ENCODE measurements at regions not wholly inside any gene's neighbourhood (a gene's known extent, or its start where the extent isn't known, plus 50 kb on each side); places are given as distances from the start of the nearest gene placed in this dataset.
"Not testable (repeated sequence)": the region's sequence is repeated elsewhere in the genome, so short reads cannot be mapped to it uniquely, and the experiment has no call there.

- DNase-seq, result no peak
Observed at GRCh38 chr10:8640301-8640700, 585.8 kb downstream of the GATA3 start.

GRCh38 chr10:8640878-8641277 lies 586.4 kb downstream of the GATA3 start:
- no peak for DNase-seq

GRCh38 chr10:8656261-8656660 lies 601.8 kb downstream of the GATA3 start:
- no peak for DNase-seq

- no peak for DNase-seq
Observed at GRCh38 chr10:8659982-8660381, 605.5 kb downstream of the GATA3 start.

GRCh38 chr10:8661886-8662285 lies 607.4 kb downstream of the GATA3 start:
- DNase-seq, result no peak

- no peak for DNase-seq
Observed at GRCh38 chr10:8663131-8663530, 608.6 kb downstream of the GATA3 start.

- no peak for DNase-seq
Observed at GRCh38 chr10:8665322-8665721, 610.8 kb downstream of the GATA3 start.

- no peak for DNase-seq
Observed at GRCh38 chr10:8670461-8670860, 616.0 kb downstream of the GATA3 start.

GRCh38 chr10:8674230-8674629 lies 619.7 kb downstream of the GATA3 start:
- no peak for DNase-seq

GRCh38 chr10:8677642-8678041 lies 623.2 kb downstream of the GATA3 start:
- no peak for DNase-seq

GRCh38 chr10:8684916-8685315 lies 630.4 kb downstream of the GATA3 start:
- DNase-seq, result not testable (repeated sequence)

GRCh38 chr10:8688881-8689280 lies 634.4 kb downstream of the GATA3 start:
- DNase-seq, result no peak

GRCh38 chr10:8691498-8692017 lies 637.1 kb downstream of the GATA3 start:
- DNase-seq, result no peak

GRCh38 chr10:8693635-8694034 lies 639.1 kb downstream of the GATA3 start:
- not testable (repeated sequence) for DNase-seq

GRCh38 chr10:8696746-8697145 lies 642.3 kb downstream of the GATA3 start:
- DNase-seq, result no peak

GRCh38 chr10:8700689-8701088 lies 646.2 kb downstream of the GATA3 start:
- DNase-seq, result no peak

- no peak for DNase-seq
Observed at GRCh38 chr10:8702181-8702580, 647.7 kb downstream of the GATA3 start.

GRCh38 chr10:8705415-8705814 lies 650.9 kb downstream of the GATA3 start:
- DNase-seq, result no peak

GRCh38 chr10:8712656-8713055 lies 658.2 kb downstream of the GATA3 start:
- no peak for DNase-seq

- no peak for DNase-seq
Observed at GRCh38 chr10:8719971-8720370, 665.5 kb downstream of the GATA3 start.

GRCh38 chr10:8721650-8722049 lies 667.2 kb downstream of the GATA3 start:
- no peak for DNase-seq

GRCh38 chr10:8722835-8723234 lies 668.3 kb downstream of the GATA3 start:
- DNase-seq, result no peak

- DNase-seq, result no peak
Observed at GRCh38 chr10:8725343-8725742, 670.9 kb downstream of the GATA3 start.

GRCh38 chr10:8726084-8726778 lies 671.7 kb downstream of the GATA3 start:
- DNase-seq, result no peak

- DNase-seq, result no peak
Observed at GRCh38 chr10:8726779-8727084, 672.2 kb downstream of the GATA3 start.

Measured in CD4-positive, alpha-beta T cell treated with Interleukin-15 for 1 hour (primary cell).